EH (cell line): ENCODE measurements at regions not wholly inside any gene's neighbourhood (a gene's known extent, or its start where the extent isn't known, plus 50 kb on each side); places are given as distances from the start of the nearest gene placed in this dataset.

ENCODE experiments used
- DNase-seq: peaks from one replicate; pipeline ENCODE4 v3.0.0-alpha.2; 2015; ENCODE audit warnings: low read depth

DNA sequence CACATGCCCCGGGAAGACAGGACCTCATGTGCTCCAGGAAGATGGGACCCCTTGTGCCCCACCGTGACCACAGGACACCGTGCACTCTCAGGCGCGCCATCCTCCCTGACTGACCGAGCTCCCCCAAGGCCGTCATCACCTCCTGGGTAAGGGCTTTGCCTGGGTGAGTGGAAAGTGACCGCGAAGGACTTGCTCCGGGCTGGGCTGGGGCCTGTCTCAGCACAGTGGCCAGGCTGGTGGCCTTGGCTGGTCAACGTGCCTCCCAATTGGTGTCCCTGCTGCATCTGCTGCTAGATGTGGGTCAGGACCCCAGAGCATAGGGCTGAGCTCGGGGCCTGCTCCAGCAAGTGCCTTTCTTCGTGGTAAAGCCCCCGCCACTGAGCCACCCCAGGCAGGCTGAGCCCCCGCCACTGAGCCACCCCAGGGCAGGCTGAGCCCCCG lies 69.7 kb upstream of the CTDP1 start:
- DNase-seq: no peak

DNA sequence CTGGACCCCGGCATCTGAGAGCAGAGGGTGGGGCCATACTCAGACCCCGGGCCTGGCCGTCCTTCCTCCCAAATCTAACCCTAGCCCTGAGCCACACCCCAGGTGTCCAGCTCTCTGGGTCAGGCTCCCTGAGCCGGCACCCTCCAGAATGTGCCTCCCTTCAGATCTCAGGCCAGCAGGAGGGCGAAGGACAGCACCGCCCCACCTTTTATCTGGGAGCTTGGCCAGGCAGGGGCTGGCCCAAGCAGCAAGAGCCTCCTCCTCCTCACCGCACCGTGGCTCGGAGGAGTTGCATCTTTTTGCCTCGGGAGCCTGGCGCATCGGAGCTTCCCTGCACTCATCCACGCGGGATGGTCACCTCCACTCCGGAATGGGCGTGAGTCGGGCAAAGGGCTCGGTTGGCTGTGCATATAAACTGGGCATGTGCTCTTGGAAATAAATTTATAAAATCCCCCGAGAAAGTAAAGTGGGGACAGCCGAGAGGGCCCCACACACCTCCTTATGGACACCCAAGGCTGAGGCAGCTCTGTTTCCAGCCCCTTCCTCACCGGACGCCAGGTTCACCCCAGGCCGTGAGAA lies 69.1 kb upstream of the CTDP1 start:
- no peak for DNase-seq

DNA sequence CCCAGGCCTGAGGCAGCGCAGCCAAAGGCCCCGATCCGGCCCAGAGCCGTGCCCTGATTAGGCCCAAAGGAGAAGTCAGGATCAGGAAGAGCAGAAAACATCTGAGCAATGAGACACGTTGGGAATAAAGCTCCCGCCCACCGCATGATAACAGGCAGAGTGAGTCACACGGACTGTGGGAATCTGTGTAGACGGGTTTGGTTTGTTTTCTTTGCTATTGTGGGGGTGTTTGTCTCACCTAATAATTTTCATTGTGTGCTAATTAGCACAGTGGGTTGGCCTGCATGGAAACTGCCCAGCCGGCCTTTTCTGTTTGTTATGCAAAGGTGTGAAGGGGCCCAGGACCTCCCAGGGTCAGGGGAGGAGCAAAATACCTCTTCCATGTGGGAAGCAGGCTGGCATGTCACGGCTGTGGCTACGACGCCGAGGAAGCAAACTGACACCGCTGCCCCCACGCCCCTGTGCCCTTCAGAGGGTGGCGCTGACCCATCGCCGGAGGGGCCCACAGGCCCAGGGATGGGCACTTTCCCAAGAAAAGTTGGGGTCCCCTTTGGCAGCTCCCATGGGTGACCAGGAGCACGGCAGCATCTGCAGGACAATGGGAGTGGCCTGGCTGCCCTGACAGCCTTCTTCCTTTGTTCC lies 68.4 kb upstream of the CTDP1 start:
- DNase-seq: peak; percentile 81

DNA sequence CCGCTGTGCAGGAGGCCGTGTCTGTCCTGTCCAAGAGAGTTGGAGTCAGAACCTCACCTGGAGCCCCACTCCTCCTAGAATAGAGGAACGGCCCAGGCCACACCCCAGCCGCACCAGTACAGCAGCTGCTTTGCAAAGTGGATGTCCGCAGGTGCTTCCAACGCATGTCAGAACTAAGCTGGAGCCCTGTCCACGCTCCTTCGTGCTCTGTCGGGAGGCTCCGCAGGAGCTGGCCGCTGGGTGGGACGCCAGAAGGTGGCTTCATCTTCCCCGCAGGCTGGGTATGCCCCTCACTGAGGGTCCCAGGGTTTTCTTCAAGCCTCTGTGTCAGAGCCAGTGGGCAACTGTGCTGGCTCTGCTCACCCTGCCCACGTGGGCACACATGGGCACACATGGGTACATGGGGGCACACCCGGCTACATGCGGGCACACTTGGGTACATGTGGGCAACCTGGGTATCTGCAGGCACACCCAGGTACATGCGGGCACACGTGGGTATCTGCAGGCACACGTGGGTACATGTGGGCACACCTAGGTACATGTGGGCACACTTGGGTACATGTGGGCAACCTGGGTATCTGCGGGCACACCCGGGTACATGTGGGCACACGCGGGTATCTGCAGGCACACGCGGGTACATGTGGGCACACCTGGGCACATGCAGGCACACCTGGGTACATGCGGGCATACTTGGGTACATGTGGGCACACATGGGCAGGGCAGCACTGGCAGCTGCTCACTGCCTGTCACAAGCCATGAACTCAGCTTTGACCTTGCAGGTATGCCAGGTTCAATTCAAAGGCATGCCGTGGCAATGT lies 67.1 kb upstream of the CTDP1 start:
- DNase-seq: no peak

DNA sequence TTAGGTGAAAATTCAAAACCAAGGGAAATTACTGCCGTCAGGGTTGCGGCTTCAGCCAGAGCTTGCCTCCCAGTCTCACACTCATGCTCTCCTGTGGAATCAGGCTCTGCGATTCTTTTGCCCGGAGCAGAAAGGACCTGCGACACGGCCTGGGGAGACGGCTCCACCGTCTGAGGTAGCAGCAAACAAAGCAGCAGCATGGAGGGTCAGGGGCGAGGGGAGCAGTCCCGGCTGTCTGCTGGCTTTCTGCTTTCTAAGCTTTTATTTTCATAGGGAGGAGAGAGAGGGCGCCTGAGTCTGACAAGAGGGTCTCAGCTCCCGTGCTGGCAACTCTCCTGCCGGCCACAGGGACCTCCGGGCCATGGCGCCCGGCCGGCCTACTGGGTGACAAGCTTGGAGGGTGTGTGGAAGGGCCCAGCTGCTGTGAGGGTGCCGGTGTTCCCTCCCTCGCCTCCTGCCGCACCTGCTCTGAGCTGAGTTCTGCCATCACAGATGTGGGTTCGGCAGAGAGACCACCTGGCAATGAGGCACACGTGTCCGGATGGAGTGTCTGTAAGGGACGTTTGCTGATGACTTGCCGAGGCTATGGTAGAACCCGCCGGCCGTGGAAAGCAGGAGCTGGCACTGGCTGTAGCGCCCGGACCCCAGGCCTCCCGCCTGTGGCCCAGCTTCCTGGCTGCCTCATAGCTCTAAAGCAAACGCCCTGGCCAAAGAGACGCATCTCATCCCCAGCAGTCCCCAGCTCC lies 66.2 kb upstream of the CTDP1 start:
- DNase-seq: no peak

DNA sequence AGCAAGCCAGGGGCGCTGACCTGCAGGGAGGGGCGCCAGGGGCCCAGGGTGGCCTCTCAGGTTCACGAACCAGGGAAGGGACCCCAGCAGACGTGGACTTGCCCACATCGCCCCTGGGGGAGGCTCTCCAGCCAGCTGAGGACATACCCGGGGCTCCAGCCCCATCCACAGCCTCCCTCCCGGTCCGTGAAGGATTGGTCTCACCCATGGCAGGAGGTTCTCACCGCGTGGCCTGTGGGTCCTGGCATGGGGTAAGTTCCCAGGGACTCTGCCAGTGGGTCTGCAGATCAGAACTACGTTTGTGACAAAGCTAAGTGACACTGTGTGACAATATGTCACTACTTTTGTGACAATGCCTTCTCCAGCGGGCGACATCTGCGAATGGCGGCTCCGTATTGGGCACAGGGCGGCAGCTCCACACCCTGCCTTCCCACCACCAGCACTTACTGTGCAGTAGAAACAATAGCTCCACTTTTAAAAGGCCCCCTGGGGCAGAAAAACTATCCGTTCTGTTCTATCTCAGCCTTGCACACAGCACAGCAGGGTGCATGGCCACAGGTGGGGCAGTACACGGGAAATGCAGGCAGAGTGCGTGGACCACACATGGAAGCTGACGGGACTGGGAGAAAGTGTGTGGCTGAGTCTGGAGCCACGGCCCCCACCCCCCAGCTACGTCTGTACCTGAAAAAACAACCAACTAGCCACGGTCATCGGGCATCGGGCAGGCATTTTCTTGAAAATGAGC lies 65.2 kb upstream of the CTDP1 start:
- no peak for DNase-seq

DNA sequence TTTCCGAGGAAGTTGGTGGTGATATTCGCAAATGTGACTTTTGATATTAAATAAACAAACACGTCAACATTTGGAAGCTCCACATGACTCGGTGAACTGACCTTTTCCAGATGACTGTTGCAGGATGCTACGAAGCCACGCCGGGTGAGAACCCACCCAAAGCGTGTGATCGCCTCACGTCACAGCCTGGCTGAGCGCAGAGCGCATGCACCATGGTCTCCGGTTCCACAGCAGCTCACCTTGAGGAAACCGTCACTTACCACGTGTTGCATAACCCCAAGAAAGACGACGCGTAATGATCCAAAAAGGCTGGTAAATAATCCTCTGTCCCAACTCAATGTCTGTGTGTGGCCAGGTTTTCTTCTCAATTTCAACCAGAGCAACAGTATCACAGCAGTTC lies 64.5 kb upstream of the CTDP1 start:
- no peak for DNase-seq

DNA sequence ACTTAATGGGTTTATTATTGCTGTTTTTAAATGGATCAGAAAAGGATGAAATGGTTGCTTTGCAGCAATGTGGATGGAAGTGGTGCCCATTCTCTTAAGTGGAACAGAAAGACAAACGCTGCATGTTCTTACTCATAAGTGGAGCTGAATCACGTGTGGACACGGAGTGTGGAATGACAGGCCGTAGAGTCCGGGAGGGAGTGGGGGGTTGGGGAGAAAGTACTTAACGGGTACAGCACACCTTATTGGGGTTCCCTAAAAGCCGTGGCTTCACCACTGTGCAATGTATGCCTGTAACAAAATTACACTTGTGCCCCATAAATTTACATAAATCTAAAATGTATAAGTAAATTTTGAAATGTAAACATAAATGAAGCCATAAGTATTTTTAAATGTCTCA lies 64.0 kb upstream of the CTDP1 start:
- no peak for DNase-seq

DNA sequence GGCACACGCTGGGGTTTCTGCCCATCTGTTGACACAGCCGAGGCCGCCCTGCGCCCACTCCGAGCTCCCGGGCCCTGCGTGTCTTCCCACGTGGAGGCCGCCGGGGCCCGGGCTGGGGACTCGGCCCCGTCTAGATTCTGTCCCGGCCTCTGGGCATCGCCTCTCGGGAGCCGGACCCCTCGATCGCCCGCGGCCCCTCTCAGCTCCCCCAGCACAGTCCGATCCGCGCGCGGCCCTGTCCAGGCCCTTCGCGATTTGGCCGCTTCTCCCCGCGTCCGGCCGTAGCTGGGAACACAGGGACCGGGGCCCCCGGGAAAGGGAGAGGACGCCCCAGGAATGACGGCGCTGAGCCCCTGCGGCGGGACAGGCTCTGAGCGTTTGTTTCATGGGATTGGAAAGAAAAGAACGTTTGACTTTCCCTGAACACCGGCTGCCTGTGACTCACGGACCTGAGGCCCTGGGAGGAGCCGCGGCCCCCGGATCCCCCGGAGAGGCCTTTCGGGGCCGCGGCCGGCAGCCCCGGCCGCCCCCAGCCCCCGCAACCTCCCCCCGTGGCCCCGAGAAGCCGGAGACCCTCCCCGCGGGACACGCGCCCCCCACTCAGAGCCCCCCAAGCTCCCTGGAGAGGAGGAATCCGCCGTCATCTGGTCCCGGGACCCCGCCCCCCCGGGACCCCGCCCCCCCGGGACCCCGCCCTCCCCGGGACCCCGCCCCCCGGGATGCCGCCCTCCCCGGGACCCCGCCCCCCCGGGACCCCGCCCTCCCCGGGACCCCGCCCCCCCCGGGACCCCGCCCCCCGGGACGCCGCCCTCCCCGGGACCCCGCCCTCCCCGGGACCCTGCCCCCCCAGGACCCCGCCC lies 62.7 kb upstream of the CTDP1 start:
- peak; percentile 27 for DNase-seq

DNA sequence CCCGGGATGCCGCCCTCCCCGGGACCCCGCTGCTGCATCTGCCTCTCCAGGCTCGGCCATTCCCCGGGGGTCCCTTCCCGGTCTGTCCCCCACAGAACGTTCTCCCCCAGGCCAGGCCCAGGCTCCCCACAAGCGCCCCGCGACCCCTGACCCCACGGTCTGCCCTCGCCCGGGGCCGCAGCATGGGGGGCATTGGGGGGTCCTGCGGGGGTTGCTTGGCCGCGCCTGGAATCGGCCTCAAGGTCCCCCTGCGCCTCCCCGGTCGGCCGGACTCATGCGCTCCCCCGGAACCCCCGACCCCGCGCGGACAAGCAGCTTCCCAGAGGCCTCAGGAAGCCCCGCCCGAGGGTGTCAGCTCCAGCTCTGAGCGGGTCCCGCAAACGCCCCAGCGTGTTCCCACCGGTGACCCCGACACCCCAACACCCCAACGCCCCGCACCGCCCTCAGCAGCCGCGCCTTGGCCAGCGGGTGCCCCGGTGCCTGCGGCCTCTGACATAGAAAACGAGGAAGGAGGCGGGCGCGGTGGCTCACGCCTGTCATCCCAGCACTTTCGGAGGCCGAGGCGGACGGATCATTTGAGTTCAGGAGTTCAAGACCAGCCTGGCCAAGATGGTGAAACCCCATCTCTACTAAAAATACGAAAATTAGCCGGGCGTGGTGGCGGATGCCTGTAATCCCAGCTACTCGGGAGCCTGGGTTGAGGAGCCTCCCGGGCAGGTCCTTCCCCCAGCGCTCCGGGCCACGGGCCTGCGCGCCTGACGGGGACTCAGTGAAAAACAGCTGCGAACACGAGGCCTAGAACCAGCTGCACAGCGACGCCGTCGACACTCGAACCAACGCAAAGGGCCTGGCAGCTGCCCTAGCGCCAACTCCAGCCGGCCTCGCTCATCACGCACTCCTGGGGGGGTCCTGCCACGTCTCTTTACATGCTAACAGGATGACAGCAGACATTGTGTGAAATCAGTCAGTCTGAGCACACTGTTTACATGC lies 61.8 kb upstream of the CTDP1 start:
- DNase-seq: no peak

DNA sequence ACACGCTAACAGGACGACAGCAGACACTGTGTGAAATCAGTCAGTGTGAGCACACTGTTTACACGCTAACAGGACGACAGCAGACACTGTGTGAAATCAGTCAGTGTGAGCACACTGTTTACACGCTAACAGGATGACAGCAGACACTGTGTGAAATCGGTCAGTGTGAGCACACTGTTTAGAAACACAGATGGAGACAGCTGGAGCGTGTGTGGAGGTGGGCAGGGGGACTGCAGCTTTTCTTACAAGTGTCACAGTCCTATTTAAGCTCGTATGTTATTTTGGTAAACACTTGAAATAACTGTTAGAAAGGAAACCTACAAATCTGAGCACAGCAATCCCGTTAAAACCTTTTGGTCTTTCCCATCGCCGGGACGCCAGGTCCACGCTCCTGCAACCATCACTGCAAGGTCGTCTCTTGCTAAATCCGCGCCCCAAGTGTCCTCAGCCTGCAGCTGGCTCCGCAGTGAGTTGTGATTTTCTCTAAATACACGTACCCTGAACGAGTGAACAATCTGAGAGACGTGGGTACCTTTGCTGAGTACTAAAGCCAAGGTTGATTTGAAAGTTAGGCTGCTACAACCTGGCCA lies 58.9 kb upstream of the CTDP1 start:
- no peak for DNase-seq

DNA sequence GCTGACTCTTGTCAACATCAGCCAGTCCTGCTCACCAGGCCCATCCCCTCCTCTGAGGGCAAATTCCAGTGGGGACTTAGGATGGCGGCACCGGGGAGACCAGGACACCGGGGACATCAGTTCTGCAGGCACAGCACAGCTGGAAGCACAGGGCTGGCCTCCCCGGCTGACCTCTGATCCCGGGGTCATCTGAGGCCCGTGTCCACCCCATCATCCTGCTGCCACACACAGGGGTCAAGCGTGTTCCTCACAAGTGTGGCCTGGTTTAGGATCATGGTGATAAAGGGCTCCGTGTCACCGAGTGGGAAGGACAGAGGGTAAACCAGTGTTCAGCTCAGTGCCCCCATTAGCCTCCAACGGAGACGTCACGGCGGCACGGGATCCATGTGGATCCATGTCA lies 58.1 kb upstream of the CTDP1 start:
- DNase-seq: no peak

DNA sequence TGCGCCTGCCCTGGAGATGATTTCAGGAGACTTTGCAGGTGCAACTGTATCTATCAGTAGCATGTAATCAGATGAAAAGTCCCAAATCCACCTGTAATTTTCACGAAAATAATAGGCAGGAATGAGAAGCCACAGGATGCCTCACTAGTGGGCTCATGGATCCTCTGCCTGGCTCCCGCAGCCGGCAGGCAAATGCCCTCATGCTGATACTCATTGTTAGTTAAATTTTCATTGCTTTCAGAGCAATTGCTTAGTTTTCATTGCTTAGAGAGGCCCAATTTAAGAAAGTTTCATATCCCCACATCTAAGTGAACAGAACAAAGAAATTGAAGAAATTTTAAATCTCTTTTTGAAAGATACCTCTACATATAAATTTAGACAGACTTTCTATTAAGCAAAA lies 57.6 kb upstream of the CTDP1 start:
- DNase-seq: no peak

DNA sequence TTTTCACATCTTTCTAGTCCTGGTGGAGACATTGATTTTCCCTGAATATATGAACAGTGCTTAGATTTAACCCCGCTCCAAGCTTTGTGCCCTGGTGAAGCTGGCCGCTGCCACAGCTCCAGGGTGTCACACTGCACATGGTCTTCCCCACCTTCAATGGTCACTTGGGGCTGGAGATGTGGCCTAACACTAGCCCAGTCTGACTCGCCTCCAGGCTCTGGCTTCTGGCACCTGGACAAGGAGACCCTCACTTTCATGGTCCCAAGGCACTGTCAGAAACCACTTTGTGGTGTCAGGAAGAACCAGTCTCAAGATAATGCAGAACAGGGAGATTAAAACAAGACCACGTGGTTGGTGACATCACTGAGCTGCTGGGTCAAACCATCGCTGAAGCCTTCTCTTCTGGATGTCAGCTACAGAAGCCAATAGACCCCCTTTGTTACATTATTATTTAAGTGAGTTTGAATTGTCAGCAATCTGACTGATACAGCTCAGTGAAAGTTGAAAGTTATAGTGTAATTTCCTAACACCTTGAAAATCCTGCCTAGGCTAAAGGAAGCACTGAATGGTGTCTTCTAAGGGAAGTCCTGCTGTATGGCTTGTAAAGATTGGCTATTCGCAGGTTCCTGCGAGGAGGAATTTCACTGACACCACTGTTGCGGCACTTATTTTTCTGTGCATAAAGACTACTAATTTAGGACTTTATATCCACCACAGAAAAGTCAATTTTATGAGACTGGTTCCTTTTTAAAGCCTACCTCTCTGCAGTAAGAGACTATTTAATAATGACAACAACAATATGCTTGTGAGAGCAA lies 55.0 kb upstream of the CTDP1 start:
- DNase-seq: no peak

DNA sequence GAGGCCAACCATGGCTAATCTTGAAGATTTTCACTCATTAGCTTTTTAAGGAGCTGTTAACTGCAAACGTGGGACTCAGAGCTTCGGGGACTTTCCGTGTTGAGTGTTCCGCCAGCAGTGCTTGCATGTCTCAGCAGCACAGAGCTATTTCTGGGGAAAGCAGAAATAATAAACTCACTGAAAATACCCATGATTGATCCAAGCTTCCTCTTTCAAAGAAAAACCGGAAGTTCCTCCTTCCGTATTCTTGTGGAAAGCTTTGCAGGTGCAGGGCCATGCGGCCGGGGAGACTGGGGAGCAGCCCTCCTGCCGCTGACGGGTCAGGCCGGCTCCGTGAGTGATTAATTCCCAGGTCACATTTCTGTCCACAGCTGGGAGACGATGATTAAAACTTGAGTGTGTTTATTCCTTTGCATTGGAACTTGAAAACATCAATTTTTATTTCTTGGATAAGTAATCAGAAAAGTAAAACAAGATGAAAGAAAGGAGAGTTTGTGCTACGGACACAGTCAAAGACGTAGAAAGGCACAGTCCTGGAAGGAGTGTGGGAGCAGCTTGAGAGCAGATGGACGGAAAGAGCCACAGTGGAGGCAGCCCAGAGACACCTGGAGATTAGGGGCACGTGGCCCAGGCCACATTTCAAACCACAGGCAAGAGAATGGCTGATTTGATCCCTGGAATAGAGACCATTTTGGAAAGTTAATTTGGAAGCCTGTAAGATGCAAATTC lies 54.2 kb upstream of the CTDP1 start:
- DNase-seq: no peak

DNA sequence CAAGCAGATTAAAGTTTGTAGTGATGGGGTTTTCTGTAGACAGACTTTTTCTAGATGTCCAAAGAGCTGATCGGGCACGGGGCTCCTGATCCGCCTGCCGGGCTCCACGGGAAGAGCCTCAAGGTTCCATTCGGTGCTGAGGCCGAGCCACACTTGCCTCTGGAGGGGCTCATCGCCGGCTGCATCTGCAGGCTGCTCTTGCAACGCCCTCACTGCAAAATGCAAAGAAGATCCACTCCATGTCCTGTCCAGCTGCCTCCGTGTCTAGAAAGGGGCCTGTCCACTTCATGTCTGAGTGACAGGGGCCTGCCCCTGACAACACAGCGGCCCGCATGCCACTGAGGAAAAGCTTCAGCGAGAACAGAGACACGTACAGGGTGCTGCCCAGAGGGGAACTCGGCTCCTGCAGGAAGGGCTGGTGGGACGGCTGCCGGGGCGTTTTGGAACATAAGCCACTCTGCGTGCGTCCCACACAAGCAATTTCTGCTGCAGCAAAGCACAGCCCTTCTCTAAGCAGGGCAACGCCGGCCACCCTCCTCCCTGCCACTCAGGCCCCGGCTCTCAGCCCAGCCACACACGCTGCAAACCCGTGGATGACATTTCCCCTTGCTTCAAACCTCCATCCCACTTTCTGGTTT lies 53.6 kb upstream of the CTDP1 start:
- no peak for DNase-seq
